Right atrium auricular region (tissue), 2 donors: ENCODE measurements at regions not wholly inside any gene's neighbourhood (a gene's known extent, or its start where the extent isn't known, plus 50 kb on each side); places are given as distances from the start of the nearest gene placed in this dataset.

Source experiments
- DNase-seq: peaks from one replicate; pipeline ENCODE4 v3.0.0-alpha.2; 2019; ENCODE audit warnings: low spot score
- H3K27ac ChIP-seq, 2 donors: fragments of 200-600 bp; sonication (generic); 1 replicate in 1 of 2; 2 replicates in 1 of 2; pipeline ENCODE4 v1.5.1; 2016 to 2019
- H3K27me3 ChIP-seq, 2 donors: fragments of 200-600 bp; sonication (generic); one replicate each; pipeline versions ENCODE4 v1.5.1 to v1.6.0; 2017 to 2019
- H3K36me3 ChIP-seq: fragments of 200-600 bp; sonication (generic); one replicate; pipeline ENCODE4 v1.5.1; 2016
- H3K4me1 ChIP-seq, 2 donors: fragments of 200-600 bp; sonication (generic); one replicate each; pipeline versions ENCODE4 v1.5.1 to v1.6.0; 2017 to 2019
- H3K4me3 ChIP-seq, 2 donors: fragments of 200-600 bp; sonication (generic); 1 replicate in 1 of 2; 2 replicates in 1 of 2; pipeline ENCODE4 v1.5.1; 2017 to 2019; ENCODE audit warnings: mild to moderate bottlenecking in 1 of 2, moderate library complexity in 1 of 2
- H3K9me3 ChIP-seq, 2 donors: fragments of 200-600 bp; sonication (generic); one replicate each; pipeline ENCODE4 v1.5.1; 2019
- TF ChIP-seq, protein P1 (sequence below), 2 donors: fragments of 200-600 bp; sonication (generic); IDR thresholded peaks; one replicate each; pipeline ENCODE4 v1.5.1; 2019; ENCODE audit warnings: antibody characterized with exemption in 2 of 2

DNA sequence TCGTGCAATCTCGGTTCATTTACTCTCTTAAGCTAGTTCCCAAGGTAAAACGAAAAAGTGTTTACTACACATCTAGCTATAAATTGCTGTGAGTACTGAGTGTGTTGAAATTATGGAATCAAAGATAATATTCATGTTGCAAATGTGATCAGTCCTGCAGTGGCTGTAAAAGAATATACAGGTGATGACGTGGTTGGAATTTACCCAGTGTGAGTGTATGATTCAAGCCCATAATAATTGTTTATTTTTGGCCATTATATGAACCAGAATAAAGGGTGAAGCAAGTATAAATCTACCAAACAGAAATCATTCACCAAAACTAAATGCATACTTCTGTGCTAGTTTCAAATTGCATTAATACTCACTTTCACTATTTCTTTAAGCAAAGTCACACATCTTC lies 1363.6 kb upstream of the CHAC2 start:
- Histone ChIP-seq H3K4me3 (no peak overlapping the region), H3K4me1 (no peaks in the 10 kb centered on the region), H3K27ac (no peak overlapping the region), H3K27me3 (no peaks in the 10 kb centered on the region), H3K9me3 (no peaks in the 10 kb centered on the region), H3K36me3 (no peaks in the 10 kb centered on the region)
- TF ChIP-seq, protein P1, sequence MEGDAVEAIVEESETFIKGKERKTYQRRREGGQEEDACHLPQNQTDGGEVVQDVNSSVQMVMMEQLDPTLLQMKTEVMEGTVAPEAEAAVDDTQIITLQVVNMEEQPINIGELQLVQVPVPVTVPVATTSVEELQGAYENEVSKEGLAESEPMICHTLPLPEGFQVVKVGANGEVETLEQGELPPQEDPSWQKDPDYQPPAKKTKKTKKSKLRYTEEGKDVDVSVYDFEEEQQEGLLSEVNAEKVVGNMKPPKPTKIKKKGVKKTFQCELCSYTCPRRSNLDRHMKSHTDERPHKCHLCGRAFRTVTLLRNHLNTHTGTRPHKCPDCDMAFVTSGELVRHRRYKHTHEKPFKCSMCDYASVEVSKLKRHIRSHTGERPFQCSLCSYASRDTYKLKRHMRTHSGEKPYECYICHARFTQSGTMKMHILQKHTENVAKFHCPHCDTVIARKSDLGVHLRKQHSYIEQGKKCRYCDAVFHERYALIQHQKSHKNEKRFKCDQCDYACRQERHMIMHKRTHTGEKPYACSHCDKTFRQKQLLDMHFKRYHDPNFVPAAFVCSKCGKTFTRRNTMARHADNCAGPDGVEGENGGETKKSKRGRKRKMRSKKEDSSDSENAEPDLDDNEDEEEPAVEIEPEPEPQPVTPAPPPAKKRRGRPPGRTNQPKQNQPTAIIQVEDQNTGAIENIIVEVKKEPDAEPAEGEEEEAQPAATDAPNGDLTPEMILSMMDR (IDR thresholded peaks at IDR 0.05), result no peak
- no peak for DNase-seq

DNA sequence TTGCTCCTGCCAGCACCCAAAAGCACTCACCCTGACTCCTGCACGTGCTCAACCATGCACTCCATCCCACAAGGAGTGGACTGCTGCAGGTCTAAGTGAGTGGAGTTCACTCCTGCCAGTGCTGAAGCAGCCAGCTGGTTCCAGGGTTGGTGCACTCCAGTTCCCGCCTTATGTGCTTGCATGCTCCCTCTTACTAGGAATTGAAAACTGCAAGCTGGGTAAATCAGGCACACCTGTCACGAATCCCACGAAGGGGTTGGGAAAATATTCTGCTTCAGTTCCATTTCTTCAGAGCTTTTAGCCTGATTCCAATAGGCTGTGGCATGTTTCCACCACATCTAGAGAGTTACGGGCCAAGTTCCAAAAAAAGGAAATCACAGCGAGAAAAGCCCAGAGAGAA lies 1365.5 kb upstream of the CHAC2 start:
- Histone ChIP-seq H3K36me3 (no peaks in the 10 kb centered on the region), H3K9me3 (no peaks in the 10 kb centered on the region), H3K27ac (no peak overlapping the region), H3K27me3 (no peaks in the 10 kb centered on the region), H3K4me1 (no peaks in the 10 kb centered on the region), H3K4me3 (no peak overlapping the region)
- DNase-seq, result no peak
- TF ChIP-seq, protein P1 (IDR thresholded peaks at IDR 0.05), result no peak

DNA sequence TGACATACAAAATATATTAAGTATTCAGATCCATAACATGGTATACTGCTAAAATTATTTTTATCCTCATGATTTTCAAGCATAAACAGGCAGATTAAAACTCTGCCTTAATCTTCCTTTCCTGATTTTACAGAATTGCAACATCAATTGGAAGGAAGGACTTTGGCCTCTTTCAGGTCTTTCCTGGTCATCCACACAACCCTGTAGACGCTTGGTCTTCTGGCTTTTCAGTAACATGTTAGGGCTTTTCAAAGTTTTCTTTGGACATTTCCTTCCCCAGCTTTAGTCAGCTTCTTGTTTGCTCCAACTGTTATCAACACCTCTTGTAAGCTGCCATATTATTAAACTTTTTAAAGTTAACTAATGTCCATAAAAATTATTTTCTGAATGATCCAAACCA lies 1364.9 kb upstream of the NRXN1 start:
- Histone ChIP-seq H3K36me3 (no peaks in the 10 kb centered on the region), H3K4me3 (no peak overlapping the region), H3K27ac (no peak overlapping the region), H3K4me1 (no peaks in the 10 kb centered on the region), H3K9me3 (no peaks in the 10 kb centered on the region), H3K27me3 (no peaks in the 10 kb centered on the region)
- TF ChIP-seq, protein P1 (IDR thresholded peaks at IDR 0.05), result no peak
- DNase-seq, result no peak

DNA sequence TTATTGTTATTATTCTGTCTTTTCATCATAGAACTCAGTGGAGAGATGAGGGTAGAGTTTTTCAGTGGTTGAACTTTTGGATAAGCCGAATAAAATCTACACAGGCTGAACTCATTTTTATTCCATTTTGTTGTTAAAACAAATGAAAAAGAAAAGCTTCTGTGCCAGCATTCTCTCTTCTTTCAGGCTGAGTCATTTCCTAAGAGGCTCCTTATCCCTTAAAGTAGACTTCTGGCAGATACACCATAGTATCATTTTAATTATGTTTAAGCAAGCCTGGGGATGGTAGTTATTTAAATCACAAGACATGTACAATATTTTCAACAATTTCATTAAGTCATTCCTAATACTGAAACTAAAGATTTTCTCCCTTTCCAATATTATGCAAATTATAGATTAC lies 1364.0 kb upstream of the NRXN1 start:
- Histone ChIP-seq H3K4me1 (no peaks in the 10 kb centered on the region), H3K36me3 (no peaks in the 10 kb centered on the region), H3K27ac (no peak overlapping the region), H3K4me3 (no peak overlapping the region), H3K27me3 (no peaks in the 10 kb centered on the region), H3K9me3 (no peaks in the 10 kb centered on the region)
- no peak for DNase-seq
- TF ChIP-seq, protein P1 (IDR thresholded peaks at IDR 0.05), result no peak

DNA sequence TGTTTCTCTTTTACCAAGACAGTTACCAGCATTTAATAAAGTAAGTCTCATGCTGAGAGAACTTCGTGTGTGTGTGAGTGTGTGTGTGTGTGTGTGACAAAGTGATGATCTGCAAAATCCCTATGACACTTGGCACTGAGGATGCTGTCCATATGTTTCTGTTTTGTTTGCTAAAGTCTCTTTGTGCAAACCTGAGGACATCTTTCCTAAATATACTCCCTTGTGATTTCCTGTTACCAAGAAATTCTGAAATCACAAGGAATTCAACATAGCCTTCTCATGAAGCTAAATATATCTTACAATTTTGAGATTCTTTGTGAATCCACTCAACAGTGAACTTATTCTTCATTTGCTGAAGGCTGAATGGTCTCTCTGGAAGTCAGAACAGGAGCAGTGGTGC lies 1359.7 kb upstream of the NRXN1 start:
- Histone ChIP-seq H3K4me1 (no peaks in the 10 kb centered on the region), H3K36me3 (no peaks in the 10 kb centered on the region), H3K4me3 (no peak overlapping the region), H3K27me3 (no peaks in the 10 kb centered on the region), H3K27ac (no peak overlapping the region), H3K9me3 (no peaks in the 10 kb centered on the region)
- no peak for DNase-seq
- TF ChIP-seq, protein P1 (IDR thresholded peaks at IDR 0.05), result no peak

DNA sequence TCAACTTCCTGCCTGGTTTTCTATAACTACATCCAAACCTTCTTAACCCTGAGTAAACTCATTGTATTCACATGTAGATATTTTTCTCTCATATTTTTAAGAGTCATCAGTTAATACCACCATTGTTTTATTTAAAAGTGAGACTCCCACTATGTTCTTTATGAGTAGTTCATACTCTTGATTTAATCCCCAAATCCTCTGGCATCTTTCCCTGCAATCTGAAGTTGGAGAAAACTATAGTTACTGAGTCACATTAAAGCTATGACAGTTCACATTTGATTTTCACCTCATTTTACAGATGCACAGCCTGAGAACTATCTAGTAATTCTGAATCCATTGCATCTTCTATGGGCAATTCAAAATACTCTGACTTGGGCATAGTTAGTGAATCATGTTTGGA lies 1358.7 kb upstream of the NRXN1 start:
- TF ChIP-seq, protein P1 (IDR thresholded peaks at IDR 0.05), result no peak
- H3K27ac ChIP-seq, result no peak overlapping the region

More for the DNA sequence above, 1358.7 kb upstream of the NRXN1 start:
- H3K36me3 ChIP-seq, result no peaks in the 10 kb centered on the region
- no peaks in the 10 kb centered on the region for H3K27me3 ChIP-seq
- no peak overlapping the region for H3K4me3 ChIP-seq
- H3K4me1 ChIP-seq, result no peaks in the 10 kb centered on the region
- no peaks in the 10 kb centered on the region for H3K9me3 ChIP-seq
- no peak for DNase-seq
